HUES64 (cell line): ENCODE measurements at regions not wholly inside any gene's neighbourhood (a gene's known extent, or its start where the extent isn't known, plus 50 kb on each side); places are given as distances from the start of the nearest gene placed in this dataset.
"Not testable (repeated sequence)": the region's sequence is repeated elsewhere in the genome, so short reads cannot be mapped to it uniquely, and the experiment has no call there.

Experiments
- H3K27ac ChIP-seq: 2 replicates; pipeline ENCODE4 v1.7.0; 2013; ENCODE audit warnings: low read depth, low read length, inconsistent platforms
- H3K27me3 ChIP-seq: 2 replicates; pipeline ENCODE4 v1.6.1; 2013; ENCODE audit warnings: mild to moderate bottlenecking, low read length; ENCODE audit not compliant: insufficient read depth
- H3K36me3 ChIP-seq: 2 replicates; pipeline ENCODE4 v1.6.1; 2013; ENCODE audit warnings: mild to moderate bottlenecking, low read length; ENCODE audit not compliant: insufficient read depth
- H3K4me1 ChIP-seq: 2 replicates; pipeline ENCODE4 v1.6.1; 2013; ENCODE audit warnings: mild to moderate bottlenecking, low read length, moderate library complexity; ENCODE audit not compliant: insufficient read depth
- H3K4me3 ChIP-seq: 2 replicates; pipeline ENCODE4 v1.5.1; 2013; ENCODE audit warnings: mild to moderate bottlenecking, low read length, moderate library complexity
- H3K9ac ChIP-seq: 2 replicates; pipeline ENCODE4 v1.6.1; 2013; ENCODE audit warnings: mild to moderate bottlenecking, low read depth, low read length
- H3K9me3 ChIP-seq: 2 replicates; pipeline ENCODE4 v1.6.1; 2013; ENCODE audit warnings: low read depth, low read length; ENCODE audit not compliant: insufficient read depth
- WGBS: fragments of 150-250, 120-280 bp; methylation state at CpG from one replicate; pipeline ENCODE4 v1.1.7; 2013; ENCODE audit warnings: missing lambda C conversion rate; 5-methylcytosine and 5-hydroxymethylcytosine counted together

GRCh38 chrY:11069271-11069670 lies 1541.6 kb downstream of the TSPY10 start:
- Histone ChIP-seq H3K9ac (no peak overlapping the region), H3K4me1 (no peaks in the 10 kb centered on the region), H3K27ac (no peak overlapping the region), H3K4me3 (no peak overlapping the region), H3K9me3 (peaks cover 11% of the 10 kb centered on the region; the same call in 1 of the 2 replicates), H3K36me3 (no peaks in the 10 kb centered on the region), H3K27me3 (no peaks in the 10 kb centered on the region)
- WGBS, result 90% methylated on average over 6 of the region's 6 CpGs

- Histone ChIP-seq H3K9me3 (peaks cover 10% of the 10 kb centered on the region; the same call in 1 of the 2 replicates), H3K9ac (no peak overlapping the region), H3K4me1 (no peaks in the 10 kb centered on the region), H3K36me3 (no peaks in the 10 kb centered on the region), H3K4me3 (no peak overlapping the region), H3K27me3 (no peaks in the 10 kb centered on the region), H3K27ac (no peak overlapping the region)
- WGBS, result 91% methylated on average over 15 of the region's 17 CpGs
Measured at GRCh38 chrY:11070250-11071113, 1542.8 kb downstream of the TSPY10 start.

GRCh38 chrY:11085801-11086200 lies 1558.1 kb downstream of the TSPY10 start:
- not testable (repeated sequence) for H3K27me3 ChIP-seq, H3K4me3 ChIP-seq, H3K4me1 ChIP-seq, H3K27ac ChIP-seq, H3K9me3 ChIP-seq, H3K9ac ChIP-seq, H3K36me3 ChIP-seq
- 57% methylated on average over 3 of the region's 3 CpGs for WGBS

GRCh38 chrY:11097498-11097897 lies 1569.8 kb downstream of the TSPY10 start:
- WGBS, result 72% methylated on average over 17 of the region's 20 CpGs
- not testable (repeated sequence) for H3K4me3 ChIP-seq, H3K36me3 ChIP-seq, H3K27ac ChIP-seq, H3K4me1 ChIP-seq, H3K9me3 ChIP-seq, H3K9ac ChIP-seq, H3K27me3 ChIP-seq

- not testable (repeated sequence) for H3K36me3 ChIP-seq, H3K27ac ChIP-seq, H3K9me3 ChIP-seq, H3K9ac ChIP-seq, H3K4me1 ChIP-seq, H3K27me3 ChIP-seq, H3K4me3 ChIP-seq
- WGBS, result 84% methylated on average over 21 of the region's 21 CpGs
Measured at GRCh38 chrY:11098419-11098818, 1570.7 kb downstream of the TSPY10 start.

- Histone ChIP-seq H3K36me3 (no peaks in the 10 kb centered on the region), H3K27ac (no peak overlapping the region), H3K27me3 (no peaks in the 10 kb centered on the region), H3K9ac (no peak overlapping the region), H3K9me3 (peaks cover 7% of the 10 kb centered on the region; the same call in 1 of the 2 replicates), H3K4me3 (no peak overlapping the region), H3K4me1 (no peaks in the 10 kb centered on the region)
- 89% methylated on average over 16 of the region's 16 CpGs for WGBS
Measured at GRCh38 chrY:11099004-11099403, 1571.3 kb downstream of the TSPY10 start.

GRCh38 chrY:11100472-11100871 lies 1572.8 kb downstream of the TSPY10 start:
- H3K4me3 ChIP-seq, H3K36me3 ChIP-seq, H3K27me3 ChIP-seq, H3K9me3 ChIP-seq, H3K4me1 ChIP-seq, H3K9ac ChIP-seq, H3K27ac ChIP-seq: not testable (repeated sequence)
- 85% methylated on average over 18 of the region's 19 CpGs for WGBS

- H3K27me3 ChIP-seq, H3K4me1 ChIP-seq, H3K27ac ChIP-seq, H3K9ac ChIP-seq, H3K36me3 ChIP-seq, H3K4me3 ChIP-seq: not testable (repeated sequence)
- 88% methylated on average over 26 of the region's 26 CpGs for WGBS
- H3K9me3 ChIP-seq, result peaks cover 18% of the 10 kb centered on the region
Measured at GRCh38 chrY:11102987-11103386, 1575.3 kb downstream of the TSPY10 start.

GRCh38 chrY:11107127-11107918 lies 1579.6 kb downstream of the TSPY10 start:
- H3K4me1 ChIP-seq, H3K27ac ChIP-seq, H3K36me3 ChIP-seq, H3K9ac ChIP-seq, H3K27me3 ChIP-seq, H3K4me3 ChIP-seq: not testable (repeated sequence)
- H3K9me3 ChIP-seq, result peaks cover 37% of the 10 kb centered on the region
- 87% methylated on average over 44 of the region's 44 CpGs for WGBS

- H3K27me3 ChIP-seq, H3K9ac ChIP-seq, H3K9me3 ChIP-seq, H3K36me3 ChIP-seq, H3K4me3 ChIP-seq, H3K27ac ChIP-seq, H3K4me1 ChIP-seq: not testable (repeated sequence)
- WGBS, result 80% methylated on average over 1 of the region's 2 CpGs
Measured at GRCh38 chrY:11151724-11152123, 1549.3 kb upstream of the USP9Y start.

GRCh38 chrY:11156100-11156499 lies 1544.9 kb upstream of the USP9Y start:
- H3K36me3 ChIP-seq, H3K27me3 ChIP-seq, H3K27ac ChIP-seq, H3K4me1 ChIP-seq, H3K4me3 ChIP-seq, H3K9ac ChIP-seq, H3K9me3 ChIP-seq: not testable (repeated sequence)
- WGBS, result 88% methylated on average over 10 of the region's 21 CpGs
